ENCODE measurements at regions not wholly inside any gene's neighbourhood (a gene's known extent, or its start where the extent isn't known, plus 50 kb on each side); places are given as distances from the start of the nearest gene placed in this dataset.

GRCh38 chr13:22468824-22469223, 712.0 kb upstream of the SGCG start:
- TF ChIP-seq CTCF (IDR thresholded peaks at IDR 0.05) (no peak), POLR2A (IDR thresholded peaks at IDR 0.05) (no peak)
